K562 (cell line): ENCODE measurements at regions not wholly inside any gene's neighbourhood (a gene's known extent, or its start where the extent isn't known, plus 50 kb on each side); places are given as distances from the start of the nearest gene placed in this dataset.

ENCODE experiments used
- ATAC-seq: fragments of 200-7000 bp; cut with Tn5 transposase; 3 replicates; pipeline ENCODE4 v1.9.1; 2020; ENCODE audit warnings: moderate library complexity
- BruUV-seq: library from RNA; stranded (reverse); fragments of 400-500 nt; replicated peaks from 2 replicates; lab custom pipeline; 2021; lab: Mats Ljungman, UMichigan
- CTCF ChIA-PET: fragments of 300-600 bp; formaldehyde crosslinking; extraction: SDS; loops from one replicate; lab custom pipeline; 2021; ENCODE audit warnings: low intra/inter-chr PET ratio; lab: Yijun Ruan, JAX
- POLR2A ChIA-PET: fragments of 300-600, 350-650 bp; sonication (Branson Sonifier 250); formaldehyde crosslinking; extraction: SDS; loops from one replicate; lab custom pipeline; 2021; ENCODE audit warnings: antibody characterized with exemption, inconsistent platforms; lab: Yijun Ruan, JAX
- DNase-seq, 4 experiments: peaks; one replicate each; pipeline versions ENCODE4 v3.0.0 to v3.0.0-alpha.2; 2011 to 2018; ENCODE audit warnings: low spot score in 3 of 4, mixed read lengths in 3 of 4; ENCODE audit errors: extremely low read depth in 1 of 4
- FAIRE-seq: peaks from 2 replicates; lab custom pipeline; 2011; peaks lifted over from hg19 to GRCh38; lab: Jason Lieb, UNC
- H2AFZ ChIP-seq: 2 replicates; pipeline ENCODE4 v1.6.0; 2011; ENCODE audit warnings: low read depth, low read length, control low read depth, inconsistent platforms
- H3K27ac ChIP-seq: fragments of 200-600 bp; 3 replicates; pipeline ENCODE4 v1.8.0; 2011; ENCODE audit warnings: low read depth, mild to moderate bottlenecking, control low read depth, inconsistent platforms, low read length, moderate library complexity, mixed read lengths; ENCODE audit errors: extremely low read depth
- H3K27me3 ChIP-seq, 2 experiments: fragments of 300-600 bp in 1 of 2; 2 replicates in 1 of 2; 3 replicates in 1 of 2; pipeline versions ENCODE4 v1.6.0 to v1.8.0; 2011; ENCODE audit warnings: inconsistent platforms in 2 of 2, low read length in 2 of 2, mild to moderate bottlenecking in 1 of 2, mixed read lengths in 1 of 2, moderate library complexity in 1 of 2; ENCODE audit not compliant: control insufficient read depth in 2 of 2, insufficient read depth in 2 of 2
- H3K36me3 ChIP-seq: fragments of 300-600 bp; 3 replicates; pipeline ENCODE4 v1.8.0; 2011; ENCODE audit warnings: mild to moderate bottlenecking, low read length, inconsistent platforms; ENCODE audit not compliant: control insufficient read depth, insufficient read depth
- H3K4me1 ChIP-seq, 2 experiments: fragments of 200-600 bp in 1 of 2; replicated peaks in 1 of 2; 2 replicates in 1 of 2; 3 replicates in 1 of 2; pipeline versions ENCODE4 v1.5.1 to v1.8.0; 2011; ENCODE audit warnings: inconsistent platforms in 2 of 2, low read length in 2 of 2, mild to moderate bottlenecking in 1 of 2, mixed read lengths in 1 of 2, moderate library complexity in 1 of 2; ENCODE audit not compliant: control insufficient read depth in 2 of 2, insufficient read depth in 2 of 2
- H3K4me2 ChIP-seq: 2 replicates; pipeline ENCODE4 v1.6.1; 2011; ENCODE audit warnings: low read length, control low read depth, inconsistent platforms, mixed read lengths; ENCODE audit not compliant: insufficient read depth
- H3K4me3 ChIP-seq: fragments of 200-600 bp; sonication (generic), shearing (Covaris generic); 2 replicates; pipeline ENCODE4 v1.5.1; 2016; ENCODE audit warnings: control low read depth, inconsistent platforms
- H3K79me2 ChIP-seq: fragments of 200-600 bp; 3 replicates; pipeline ENCODE4 v1.8.0; 2011; ENCODE audit warnings: low read length, inconsistent platforms; ENCODE audit not compliant: control insufficient read depth, insufficient read depth
- H3K9ac ChIP-seq, 2 experiments: 2 replicates each; pipeline versions ENCODE4 v1.6.0 to v1.6.1; 2011; ENCODE audit warnings: low read depth in 2 of 2, low read length in 2 of 2, control low read depth in 1 of 2, inconsistent platforms in 1 of 2, mild to moderate bottlenecking in 1 of 2, mixed read lengths in 1 of 2; ENCODE audit not compliant: insufficient read depth in 1 of 2
- H3K9me1 ChIP-seq: one replicate; pipeline ENCODE4 v1.6.0; 2011; ENCODE audit warnings: inconsistent platforms, mild to moderate bottlenecking, low read length, moderate library complexity; ENCODE audit not compliant: control insufficient read depth, insufficient read depth
- H3K9me3 ChIP-seq: replicated peaks from 2 replicates; pipeline ENCODE4 v1.5.1; 2011; ENCODE audit warnings: low read depth, low read length, inconsistent platforms; ENCODE audit not compliant: control insufficient read depth, insufficient read depth
- H4K20me1 ChIP-seq: replicated peaks from 2 replicates; pipeline ENCODE4 v1.6.1; 2011; ENCODE audit warnings: low read length, inconsistent platforms, mixed read lengths; ENCODE audit not compliant: control insufficient read depth, insufficient read depth
- BACH1 ChIP-seq: fragments of 200-800 bp; sonication (Bioruptor generic); IDR thresholded peaks from 2 replicates; pipeline ENCODE4 v1.6.1; 2016; ENCODE audit warnings: missing genetic modification characterization, missing compliant biosample characterization
- DNMT1 ChIP-seq: fragments of 450-650 bp; IDR thresholded peaks from 2 replicates; pipeline ENCODE4 v1.6.1; 2016; ENCODE audit warnings: antibody characterized with exemption, mild to moderate bottlenecking
- IFI16 ChIP-seq: fragments of 250-450 bp; sonication (Bioruptor Pico); IDR thresholded peaks from 2 replicates; pipeline ENCODE4 v2.1.2; 2022; ENCODE audit warnings: mild to moderate bottlenecking, inconsistent platforms
- KDM1A ChIP-seq, 2 experiments: fragments of 450-650 bp; IDR thresholded peaks; 2 replicates each; pipeline ENCODE4 v1.6.1; 2016; ENCODE audit warnings: mild to moderate bottlenecking in 2 of 2
- PTBP1 ChIP-seq: fragments of 200-400 bp; formaldehyde crosslinking; IDR thresholded peaks from 2 replicates; pipeline ENCODE4 v1.6.1; 2017; ENCODE audit warnings: low read depth, low read length
- SAFB ChIP-seq: fragments of 200-400 bp; formaldehyde crosslinking; IDR thresholded peaks from 2 replicates; pipeline ENCODE4 v1.6.1; 2017; ENCODE audit warnings: low read depth, low read length, borderline replicate concordance
- ZNF436 ChIP-seq: fragments of 250-450, 450-650 bp; sonication (Bioruptor Pico); formaldehyde crosslinking; IDR thresholded peaks from 2 replicates; pipeline ENCODE4 v1.7.0; 2020; ENCODE audit warnings: mild to moderate bottlenecking
- WGBS: fragments of 100-300 bp; shearing (Covaris generic); methylation state at CpG from one replicate; pipeline ENCODE4 v1.1.6; 2016; ENCODE audit warnings: low coverage, mixed read lengths; ENCODE audit not compliant: insufficient coverage; ENCODE audit errors: missing lambda C conversion rate; 5-methylcytosine and 5-hydroxymethylcytosine counted together
- in situ Hi-C: fragments of 300-500 bp; cut with MboI; formaldehyde crosslinking; loops from 4 replicates; pipeline ENCODE4 v1.15.0; 2018; ENCODE audit warnings: inconsistent platforms, mixed read lengths
- intact Hi-C: fragments of 100-400 bp; cut with micrococcal nuclease; formaldehyde crosslinking; loops from 2 replicates; pipeline ENCODE4 v1.14.2; 2022
- TF ChIP-seq, protein P1 (sequence below), 2 experiments: IDR thresholded peaks in 1 of 2; conservative IDR thresholded peaks in 1 of 2; 2 replicates each; pipeline ENCODE4 v1.6.1; 2016; ENCODE audit warnings: low read depth in 2 of 2, mild to moderate bottlenecking in 1 of 2, missing compliant biosample characterization in 1 of 2, missing genetic modification characterization in 1 of 2, moderate library complexity in 1 of 2
- TF ChIP-seq, protein P2 (sequence below): fragments of 200-800 bp; sonication (Bioruptor generic); IDR thresholded peaks from 2 replicates; pipeline ENCODE4 v1.6.1; 2017; ENCODE audit warnings: missing genetic modification characterization, missing compliant biosample characterization
- TF ChIP-seq, protein P3 (sequence below), 3 experiments: fragments of 200-800 bp in 1 of 3; sonication (Bioruptor generic) in 1 of 3; sonication (generic) in 1 of 3; formaldehyde crosslinking in 1 of 3; IDR thresholded peaks; 2 replicates each; pipeline versions ENCODE4 v1.6.1 to v1.8.0; 2016 to 2022; ENCODE audit warnings: mild to moderate bottlenecking in 2 of 3, missing compliant biosample characterization in 2 of 3, missing genetic modification characterization in 2 of 3, missing genetic modification reagents in 1 of 3

DNA sequence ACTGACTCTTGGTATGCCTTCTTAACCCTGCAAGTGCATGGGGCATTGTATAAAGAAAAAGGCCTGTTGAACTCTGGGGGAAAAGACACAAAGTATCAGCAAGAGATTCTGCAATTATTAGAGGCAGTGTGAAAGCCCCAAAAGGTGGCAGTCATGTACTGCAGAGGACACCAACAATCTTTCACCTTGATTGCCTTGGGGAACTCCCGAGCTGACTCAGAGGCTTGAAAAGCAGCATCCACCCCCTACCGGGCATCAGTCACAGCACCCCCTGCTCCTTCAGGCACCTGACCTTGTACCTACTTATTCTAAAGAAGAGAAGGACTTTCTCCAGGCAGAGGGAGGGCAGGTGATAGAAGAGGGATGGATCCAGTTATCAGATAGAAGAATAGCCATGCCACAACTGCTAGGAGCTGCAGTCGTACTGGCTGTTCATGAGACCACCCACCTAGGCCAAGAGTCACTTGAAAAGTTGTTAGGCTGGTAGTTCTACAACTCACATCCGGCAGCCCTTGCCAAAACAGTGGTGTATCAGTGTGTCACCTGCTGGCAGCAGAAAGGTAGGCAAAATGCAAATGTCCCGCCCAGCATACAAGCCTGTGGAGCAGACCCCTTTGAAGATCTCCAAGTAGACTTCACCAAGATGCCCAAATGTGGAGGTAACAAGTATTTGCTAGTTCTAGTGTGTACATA lies 241.6 kb upstream of the CNTN6 start:
- Histone ChIP-seq H3K79me2 (no peaks in the 10 kb centered on the region), H4K20me1 (no peaks in the 10 kb centered on the region), H3K4me1 (no peaks in the 10 kb centered on the region), H3K4me2 (no peak overlapping the region), H3K27me3 (no peaks in the 10 kb centered on the region), H2AFZ (no peak overlapping the region), H3K27ac (no peak overlapping the region), H3K4me3 (no peak overlapping the region), H3K9me1 (no peaks in the 10 kb centered on the region), H3K36me3 (no peaks in the 10 kb centered on the region), H3K9ac (no peak overlapping the region), H3K9me3 (no peaks in the 10 kb centered on the region)
- DNase-seq (no peak), ATAC-seq (no peak), FAIRE-seq (no peak)
- 0% methylated on average over 5 of the region's 5 CpGs for WGBS
- TF ChIP-seq KDM1A (IDR thresholded peaks at IDR 0.05): no peak
- no peak for TF ChIP-seq PTBP1
- no peak for TF ChIP-seq ZNF436 (CRISPR knock-in tag)
- no peak for TF ChIP-seq DNMT1
- TF ChIP-seq SAFB: no peak
- CTCF ChIA-PET: no interaction called here
- BruUV-seq: no TSS peak
- intact Hi-C loops (no loop called here), in situ Hi-C loops (no loop called here)
- POLR2A ChIA-PET: interaction anchor here (0.6 kb wide), 1 partner anchor 147 kb away, joined by 3 read pairs; no protein-coding TSS in a partner anchor

DNA sequence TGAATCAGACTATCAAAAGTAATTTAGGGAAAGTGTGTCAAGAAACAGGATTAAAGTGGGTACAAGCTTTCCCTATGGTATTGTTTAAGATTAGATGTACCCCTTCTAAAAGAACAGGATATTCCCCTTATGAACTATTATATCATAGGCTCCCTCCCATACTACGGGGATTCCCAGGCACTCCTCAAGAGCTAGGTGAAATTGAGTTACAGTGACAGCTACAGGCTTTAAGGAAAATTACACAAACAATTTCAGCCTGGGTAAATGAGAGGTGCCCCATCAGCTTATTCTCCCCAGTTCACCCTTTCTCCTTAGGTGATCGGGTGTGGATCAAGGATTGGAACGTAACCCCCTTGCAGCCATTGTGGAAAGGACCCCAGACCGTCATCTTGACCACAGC lies 240.8 kb upstream of the CNTN6 start:
- Histone ChIP-seq H3K4me1 (no peaks in the 10 kb centered on the region), H3K9ac (no peak overlapping the region), H3K79me2 (no peaks in the 10 kb centered on the region), H3K27ac (no peak overlapping the region), H3K27me3 (no peaks in the 10 kb centered on the region), H3K4me2 (no peak overlapping the region), H3K9me1 (no peaks in the 10 kb centered on the region), H3K4me3 (no peak overlapping the region), H2AFZ (no peak overlapping the region), H4K20me1 (no peaks in the 10 kb centered on the region), H3K36me3 (no peaks in the 10 kb centered on the region), H3K9me3 (no peaks in the 10 kb centered on the region)
- DNase-seq: no peak
- in situ Hi-C loops: no loop called here
- FAIRE-seq: no peak
- CTCF ChIA-PET: no interaction called here
- no peak for ATAC-seq
- BruUV-seq: no TSS peak
- WGBS: 0% methylated on average over 4 of the region's 4 CpGs
- POLR2A ChIA-PET: no interaction called here
- intact Hi-C loops: no loop called here
- TF ChIP-seq, protein P1, sequence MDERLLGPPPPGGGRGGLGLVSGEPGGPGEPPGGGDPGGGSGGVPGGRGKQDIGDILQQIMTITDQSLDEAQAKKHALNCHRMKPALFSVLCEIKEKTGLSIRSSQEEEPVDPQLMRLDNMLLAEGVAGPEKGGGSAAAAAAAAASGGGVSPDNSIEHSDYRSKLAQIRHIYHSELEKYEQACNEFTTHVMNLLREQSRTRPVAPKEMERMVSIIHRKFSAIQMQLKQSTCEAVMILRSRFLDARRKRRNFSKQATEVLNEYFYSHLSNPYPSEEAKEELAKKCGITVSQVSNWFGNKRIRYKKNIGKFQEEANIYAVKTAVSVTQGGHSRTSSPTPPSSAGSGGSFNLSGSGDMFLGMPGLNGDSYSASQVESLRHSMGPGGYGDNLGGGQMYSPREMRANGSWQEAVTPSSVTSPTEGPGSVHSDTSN (CRISPR knock-in tag; IDR thresholded peaks at IDR 0.05; ENCODE audit: low read depth): no peak
- TF ChIP-seq, protein P1 (tag; conservative IDR thresholded peaks at IDR 0.05; ENCODE audit: low read depth): no peak
- TF ChIP-seq, protein P2, sequence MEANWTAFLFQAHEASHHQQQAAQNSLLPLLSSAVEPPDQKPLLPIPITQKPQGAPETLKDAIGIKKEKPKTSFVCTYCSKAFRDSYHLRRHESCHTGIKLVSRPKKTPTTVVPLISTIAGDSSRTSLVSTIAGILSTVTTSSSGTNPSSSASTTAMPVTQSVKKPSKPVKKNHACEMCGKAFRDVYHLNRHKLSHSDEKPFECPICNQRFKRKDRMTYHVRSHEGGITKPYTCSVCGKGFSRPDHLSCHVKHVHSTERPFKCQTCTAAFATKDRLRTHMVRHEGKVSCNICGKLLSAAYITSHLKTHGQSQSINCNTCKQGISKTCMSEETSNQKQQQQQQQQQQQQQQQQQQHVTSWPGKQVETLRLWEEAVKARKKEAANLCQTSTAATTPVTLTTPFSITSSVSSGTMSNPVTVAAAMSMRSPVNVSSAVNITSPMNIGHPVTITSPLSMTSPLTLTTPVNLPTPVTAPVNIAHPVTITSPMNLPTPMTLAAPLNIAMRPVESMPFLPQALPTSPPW (CRISPR knock-in tag): no peak
- TF ChIP-seq, protein P3, sequence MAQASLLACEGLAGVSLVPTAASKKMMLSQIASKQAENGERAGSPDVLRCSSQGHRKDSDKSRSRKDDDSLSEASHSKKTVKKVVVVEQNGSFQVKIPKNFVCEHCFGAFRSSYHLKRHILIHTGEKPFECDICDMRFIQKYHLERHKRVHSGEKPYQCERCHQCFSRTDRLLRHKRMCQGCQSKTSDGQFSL (CRISPR knock-in tag; IDR thresholded peaks at IDR 0.05): no peak
- TF ChIP-seq, protein P3 (tag; IDR thresholded peaks at IDR 0.05): no peak
- TF ChIP-seq IFI16 (CRISPR knock-in tag) (no peak), BACH1 (tag) (no peak)
